ENCODE measurements at regions not wholly inside any gene's neighbourhood (a gene's known extent, or its start where the extent isn't known, plus 50 kb on each side); places are given as distances from the start of the nearest gene placed in this dataset.

DNA sequence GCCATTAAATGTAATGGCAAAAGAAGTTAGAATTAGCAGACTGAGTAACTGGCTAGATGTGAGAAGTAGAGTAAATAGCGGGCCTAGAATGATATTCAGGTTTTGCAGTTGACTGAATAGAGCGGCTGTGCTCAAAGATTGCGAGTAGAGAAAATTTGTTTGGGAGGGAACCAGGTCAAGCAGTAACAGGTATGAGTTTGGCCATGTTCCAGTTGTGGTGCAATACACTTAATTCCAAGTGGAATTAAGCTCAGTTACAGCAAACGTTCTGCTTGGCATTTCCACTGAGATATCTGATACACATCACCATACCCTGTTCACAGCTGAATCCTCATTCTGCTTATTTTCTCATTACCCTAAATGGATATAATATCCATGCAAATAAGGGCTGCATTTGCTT is 1382.9 kb downstream of the MRPL39 start:
- TF ChIP-seq EP300 (conservative IDR thresholded peaks at IDR 0.05; ENCODE audit: poor library complexity, severe bottlenecking) (no peak), CTCF (IDR thresholded peaks at IDR 0.05; ENCODE audit: poor library complexity, severe bottlenecking) (no peak), REST (IDR thresholded peaks at IDR 0.05; ENCODE audit: borderline replicate concordance) (no peak)

Measured in neural cell (in vitro differentiated cells).